ENCODE measurements at regions not wholly inside any gene's neighbourhood (a gene's known extent, or its start where the extent isn't known, plus 50 kb on each side); places are given as distances from the start of the nearest gene placed in this dataset.

DNA sequence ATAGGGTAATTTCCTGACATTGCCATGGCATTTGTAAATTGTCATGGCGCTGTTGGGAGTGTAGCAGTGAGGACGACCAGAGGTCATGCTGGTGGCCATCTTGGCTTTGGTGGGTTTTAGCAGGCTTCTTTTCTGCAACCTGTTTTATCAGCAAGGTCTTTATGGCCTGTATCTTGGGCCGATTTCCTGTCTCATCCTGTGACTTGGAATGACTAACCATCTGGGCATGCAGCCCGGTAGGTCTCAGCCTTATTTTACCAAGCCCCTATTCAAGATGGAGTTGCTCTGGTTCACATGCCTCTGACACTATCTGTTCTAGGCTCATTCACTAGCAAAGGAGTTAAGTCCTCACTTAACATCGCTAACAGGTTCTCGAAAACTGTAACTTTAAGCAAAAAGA lies 1374.2 kb downstream of the FAM181B start:
- H2AK5ac ChIP-seq (ENCODE audit: insufficient read length, low read length): no peak overlapping the region
- H3K4me1 Mint-ChIP-seq: no peaks in the 10 kb centered on the region
- no peak overlapping the region for H3K27ac Mint-ChIP-seq
- H3K9ac ChIP-seq (ENCODE audit: extremely low read depth, insufficient read length, low read length): no peak overlapping the region
- no peaks in the 10 kb centered on the region for H4K20me1 ChIP-seq (ENCODE audit: control insufficient read depth, insufficient read depth, insufficient read length)
- H2BK12ac ChIP-seq (ENCODE audit: insufficient read length, low read depth, low read length): no peak overlapping the region
- no peaks in the 10 kb centered on the region for H3K9me3 ChIP-seq (ENCODE audit: control insufficient read depth, low read depth, low read length)
- no peak overlapping the region for H3K4me2 ChIP-seq (ENCODE audit: insufficient read depth, insufficient read length, low read length)
- no peak overlapping the region for H2BK5ac ChIP-seq (ENCODE audit: insufficient read length, low read length)
- no peaks in the 10 kb centered on the region for H3K79me2 ChIP-seq (ENCODE audit: insufficient read depth, low read length)
- no CpG with 5 or more reads among the region's 6 CpGs for WGBS (ENCODE audit: extremely low coverage, insufficient read length, low lambda C conversion rate)
- no peak for DNase-seq
- no peak overlapping the region for H3T11ph ChIP-seq (ENCODE audit: low read length)
- H3K4me1 ChIP-seq (ENCODE audit: insufficient read depth, low read length): no peaks in the 10 kb centered on the region
- no peak overlapping the region for H3K27ac ChIP-seq (ENCODE audit: insufficient read length, low read depth, low read length)
- H4K8ac ChIP-seq (replicated peaks; ENCODE audit: insufficient read length, low read depth, low read length): no peak overlapping the region
- no peaks in the 10 kb centered on the region for H3K27me3 Mint-ChIP-seq (ENCODE audit: low read depth)
- no peak overlapping the region for H3K4me3 Mint-ChIP-seq
- no peak overlapping the region for H2BK20ac ChIP-seq (ENCODE audit: low read depth, low read length, poor library complexity, severe bottlenecking)
- H3K4ac ChIP-seq (ENCODE audit: low read depth, low read length): no peak overlapping the region
- H3K23ac ChIP-seq (ENCODE audit: insufficient read length, low read depth, low read length): no peak overlapping the region
- no peak overlapping the region for H4K5ac ChIP-seq (ENCODE audit: insufficient read length, low read depth, low read length)
- H2BK15ac ChIP-seq (ENCODE audit: low read depth, low read length): no peak overlapping the region
- H4K91ac ChIP-seq (ENCODE audit: insufficient read length, low read depth, low read length): no peak overlapping the region
- H3K18ac ChIP-seq (ENCODE audit: insufficient read length, low read depth, low read length): no peak overlapping the region
- H3K23me2 ChIP-seq (ENCODE audit: insufficient read length, low read depth, low read length, poor library complexity, severe bottlenecking): no peaks in the 10 kb centered on the region
- 0 out of 5 replicates have a peak, but pooled peaks cover 0 to 3% of the 10 kb centered on the region in 2 experiments for H3K9me3 Mint-ChIP-seq
- no peaks in the 10 kb centered on the region; a peak in 1 of 7 replicates for H3K36me3 Mint-ChIP-seq (ENCODE audit: insufficient read depth in 1 of 3, low read depth in 3 of 3)
- H2AFZ ChIP-seq (ENCODE audit: low read length): no peak overlapping the region
- TF ChIP-seq, protein P1, sequence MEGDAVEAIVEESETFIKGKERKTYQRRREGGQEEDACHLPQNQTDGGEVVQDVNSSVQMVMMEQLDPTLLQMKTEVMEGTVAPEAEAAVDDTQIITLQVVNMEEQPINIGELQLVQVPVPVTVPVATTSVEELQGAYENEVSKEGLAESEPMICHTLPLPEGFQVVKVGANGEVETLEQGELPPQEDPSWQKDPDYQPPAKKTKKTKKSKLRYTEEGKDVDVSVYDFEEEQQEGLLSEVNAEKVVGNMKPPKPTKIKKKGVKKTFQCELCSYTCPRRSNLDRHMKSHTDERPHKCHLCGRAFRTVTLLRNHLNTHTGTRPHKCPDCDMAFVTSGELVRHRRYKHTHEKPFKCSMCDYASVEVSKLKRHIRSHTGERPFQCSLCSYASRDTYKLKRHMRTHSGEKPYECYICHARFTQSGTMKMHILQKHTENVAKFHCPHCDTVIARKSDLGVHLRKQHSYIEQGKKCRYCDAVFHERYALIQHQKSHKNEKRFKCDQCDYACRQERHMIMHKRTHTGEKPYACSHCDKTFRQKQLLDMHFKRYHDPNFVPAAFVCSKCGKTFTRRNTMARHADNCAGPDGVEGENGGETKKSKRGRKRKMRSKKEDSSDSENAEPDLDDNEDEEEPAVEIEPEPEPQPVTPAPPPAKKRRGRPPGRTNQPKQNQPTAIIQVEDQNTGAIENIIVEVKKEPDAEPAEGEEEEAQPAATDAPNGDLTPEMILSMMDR (conservative IDR thresholded peaks at IDR 0.05): no peak
- H3K79me1 ChIP-seq (ENCODE audit: insufficient read depth, low read depth, low read length, poor library complexity, severe bottlenecking): no peaks in the 10 kb centered on the region
- no peak overlapping the region for H3K14ac ChIP-seq (ENCODE audit: insufficient read depth, low read length)
- no peak overlapping the region for H2BK120ac ChIP-seq (ENCODE audit: low read depth, low read length, poor library complexity, severe bottlenecking)
- H3K27me3 ChIP-seq (ENCODE audit: insufficient read depth, low read length): no peaks in the 10 kb centered on the region
- H3K56ac ChIP-seq (ENCODE audit: insufficient read length, low read depth, low read length): no peak overlapping the region

All from H9 (cell line).